ENCODE measurements at regions not wholly inside any gene's neighbourhood (a gene's known extent, or its start where the extent isn't known, plus 50 kb on each side); places are given as distances from the start of the nearest gene placed in this dataset.
"Not testable (repeated sequence)": the region's sequence is repeated elsewhere in the genome, so short reads cannot be mapped to it uniquely, and the experiment has no call there.

DNA sequence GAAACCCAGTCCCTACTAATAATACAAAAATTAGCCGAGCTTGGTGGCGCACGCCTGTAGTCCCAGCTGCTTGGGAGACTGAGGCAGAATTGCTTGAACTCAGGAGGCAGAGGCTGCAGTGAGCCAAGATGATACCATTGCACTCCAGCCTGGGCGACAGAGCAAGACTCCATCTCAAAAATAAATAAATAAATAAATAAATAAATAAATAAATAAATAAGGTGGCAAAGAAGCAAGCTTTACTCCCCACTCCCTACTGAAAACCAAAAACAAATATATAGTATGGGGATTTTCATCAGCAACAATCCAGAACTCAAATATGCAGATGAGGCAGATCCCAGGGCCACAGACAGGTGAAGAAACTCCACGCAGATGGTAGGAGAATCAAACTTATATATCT is 492.2 kb upstream of the NAALADL2 start:
- TF ChIP-seq, protein P1, sequence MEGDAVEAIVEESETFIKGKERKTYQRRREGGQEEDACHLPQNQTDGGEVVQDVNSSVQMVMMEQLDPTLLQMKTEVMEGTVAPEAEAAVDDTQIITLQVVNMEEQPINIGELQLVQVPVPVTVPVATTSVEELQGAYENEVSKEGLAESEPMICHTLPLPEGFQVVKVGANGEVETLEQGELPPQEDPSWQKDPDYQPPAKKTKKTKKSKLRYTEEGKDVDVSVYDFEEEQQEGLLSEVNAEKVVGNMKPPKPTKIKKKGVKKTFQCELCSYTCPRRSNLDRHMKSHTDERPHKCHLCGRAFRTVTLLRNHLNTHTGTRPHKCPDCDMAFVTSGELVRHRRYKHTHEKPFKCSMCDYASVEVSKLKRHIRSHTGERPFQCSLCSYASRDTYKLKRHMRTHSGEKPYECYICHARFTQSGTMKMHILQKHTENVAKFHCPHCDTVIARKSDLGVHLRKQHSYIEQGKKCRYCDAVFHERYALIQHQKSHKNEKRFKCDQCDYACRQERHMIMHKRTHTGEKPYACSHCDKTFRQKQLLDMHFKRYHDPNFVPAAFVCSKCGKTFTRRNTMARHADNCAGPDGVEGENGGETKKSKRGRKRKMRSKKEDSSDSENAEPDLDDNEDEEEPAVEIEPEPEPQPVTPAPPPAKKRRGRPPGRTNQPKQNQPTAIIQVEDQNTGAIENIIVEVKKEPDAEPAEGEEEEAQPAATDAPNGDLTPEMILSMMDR (IDR thresholded peaks at IDR 0.05; ENCODE audit: insufficient read depth, low read depth, low read length) = not testable (repeated sequence)
- TF ChIP-seq EZH2 (IDR thresholded peaks at IDR 0.05; ENCODE audit: insufficient read depth, low read length) = not testable (repeated sequence)
